Stimulated activated naive CD8-positive, alpha-beta T cell treated with anti-CD3 and anti-CD28 coated beads, Interleukin-15, amount 100 ng/mL, for 72 hours (primary cell): ENCODE measurements at regions not wholly inside any gene's neighbourhood (a gene's known extent, or its start where the extent isn't known, plus 50 kb on each side); places are given as distances from the start of the nearest gene placed in this dataset.
A peak's percentile ranks its signal among the peaks of the same experiment; 100 is the strongest.

Experiments
- ATAC-seq: fragments of 150-1000 bp; cut with Tn5 transposase; 2 replicates; pipeline ENCODE4 v1.10.0; 2021; ENCODE audit warnings: mild to moderate bottlenecking, moderate library complexity
- DNase-seq, 2 donors: peaks; one replicate each; pipeline ENCODE4 v3.0.0; 2021 to 2022
- H3K27ac Mint-ChIP-seq, 2 donors: one replicate each; pipeline ENCODE4 v1.8.0; 2022; ENCODE audit warnings: mild to moderate bottlenecking in 2 of 2, mixed read lengths in 2 of 2, moderate library complexity in 2 of 2
- H3K27me3 Mint-ChIP-seq: one replicate; pipeline ENCODE4 v1.8.0; 2022; ENCODE audit warnings: mixed read lengths
- H3K4me1 Mint-ChIP-seq: one replicate; pipeline ENCODE4 v1.8.0; 2022; ENCODE audit warnings: mild to moderate bottlenecking, mixed read lengths
- H3K4me3 Mint-ChIP-seq, 2 donors: one replicate each; pipeline ENCODE4 v1.8.0; 2022; ENCODE audit warnings: mild to moderate bottlenecking in 2 of 2, mixed read lengths in 2 of 2, moderate library complexity in 1 of 2
- H3K9me3 Mint-ChIP-seq, 2 donors: one replicate each; pipeline ENCODE4 v1.8.0; 2022; ENCODE audit warnings: mixed read lengths in 2 of 2

DNA sequence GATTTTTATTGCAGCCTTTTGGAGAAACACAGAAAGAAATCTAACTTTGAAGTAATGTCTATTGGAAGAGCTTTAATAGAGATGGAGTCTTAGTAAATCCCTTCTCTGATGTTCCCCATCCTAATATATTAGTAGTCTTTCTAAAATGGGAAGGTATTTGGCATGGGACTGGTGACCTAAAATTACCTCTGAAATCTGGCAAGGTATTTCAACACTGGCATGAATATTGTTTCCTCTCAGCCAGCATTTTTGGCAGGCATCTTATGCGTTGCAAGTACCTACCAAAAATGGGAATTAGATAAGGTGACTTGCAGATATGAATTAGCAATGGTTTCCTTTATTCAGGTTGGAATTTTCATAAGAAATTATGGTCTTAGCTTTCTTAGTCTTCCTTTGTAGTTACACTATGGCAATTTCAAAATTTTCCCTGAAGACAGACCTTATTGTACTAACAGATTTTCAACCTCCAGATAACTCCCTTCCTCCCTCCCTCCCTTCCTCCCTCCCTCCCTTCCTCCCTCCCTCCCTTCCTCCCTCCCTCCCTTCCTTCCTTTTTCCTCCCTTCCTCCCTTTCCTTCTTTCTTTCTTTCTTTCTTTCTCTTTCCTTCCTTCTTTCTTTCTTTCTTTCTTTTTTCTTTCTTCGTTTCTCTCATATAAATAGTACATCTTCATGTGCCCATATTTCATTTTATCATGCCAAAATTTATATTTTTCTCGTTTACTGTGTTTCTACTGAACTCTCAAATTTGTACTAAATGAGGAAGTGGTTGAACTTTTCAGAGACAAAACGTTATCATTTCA is 168.2 kb upstream of the KCNMB2 start:
- H3K4me1 Mint-ChIP-seq, result no peaks in the 10 kb centered on the region
- ATAC-seq, result no peak
- no peak overlapping the region for H3K4me3 Mint-ChIP-seq
- H3K9me3 Mint-ChIP-seq, result peaks cover 12 to 15% of the 10 kb centered on the region in 2 donors
- H3K27ac Mint-ChIP-seq, result no peak overlapping the region
- no peak for DNase-seq
- peaks cover 23% of the 10 kb centered on the region for H3K27me3 Mint-ChIP-seq

DNA sequence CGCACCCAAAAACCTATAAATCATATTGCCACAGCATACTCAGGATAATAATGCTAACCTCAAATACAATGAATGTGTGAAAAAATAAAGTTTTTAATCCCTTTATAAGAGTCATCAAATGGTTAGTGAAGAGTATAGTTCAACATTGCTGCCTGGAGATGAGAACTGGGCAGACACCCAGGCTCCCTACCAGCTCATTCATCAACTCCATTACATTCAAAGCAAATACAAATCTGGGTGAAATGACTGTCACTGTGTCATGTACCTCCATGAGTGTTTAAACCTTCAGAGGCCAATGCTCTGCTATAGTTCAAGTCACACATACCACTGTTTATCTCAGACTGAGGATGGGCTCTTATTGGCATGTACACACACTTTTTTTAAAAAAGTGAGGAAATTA is 167.2 kb upstream of the KCNMB2 start:
- H3K4me1 Mint-ChIP-seq, result no peaks in the 10 kb centered on the region
- DNase-seq (no peak), ATAC-seq (no peak)
- no peak overlapping the region for H3K27ac Mint-ChIP-seq
- H3K27me3 Mint-ChIP-seq, result peaks cover 23% of the 10 kb centered on the region
- no peak overlapping the region for H3K4me3 Mint-ChIP-seq
- H3K9me3 Mint-ChIP-seq, result peaks cover 3 to 5% of the 10 kb centered on the region in 2 donors

DNA sequence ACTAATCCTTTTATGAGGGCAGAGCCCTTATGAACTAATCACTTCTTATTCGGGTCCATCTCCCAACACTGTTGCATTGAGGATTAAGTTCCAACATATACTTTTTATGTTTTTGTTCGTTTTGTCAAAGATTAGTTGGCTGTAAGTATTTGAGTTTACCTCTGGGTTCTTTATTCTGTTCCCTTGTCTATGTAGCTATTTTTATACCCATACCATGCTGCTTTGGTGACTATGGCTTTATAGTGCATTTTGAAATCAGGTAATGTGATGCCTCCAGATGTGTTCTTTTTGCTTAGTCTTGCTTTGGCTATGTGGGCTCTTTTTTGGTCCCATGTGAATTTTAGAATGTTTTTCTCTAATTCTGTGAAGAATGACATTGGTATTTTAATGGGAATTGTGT is 166.4 kb upstream of the KCNMB2 start:
- Mint-ChIP-seq H3K9me3 (peaks cover 0 to 3% of the 10 kb centered on the region in 2 donors), H3K4me1 (no peaks in the 10 kb centered on the region), H3K27ac (no peak overlapping the region), H3K4me3 (no peak overlapping the region), H3K27me3 (peaks cover 25% of the 10 kb centered on the region)
- ATAC-seq (no peak), DNase-seq (no peak)

DNA sequence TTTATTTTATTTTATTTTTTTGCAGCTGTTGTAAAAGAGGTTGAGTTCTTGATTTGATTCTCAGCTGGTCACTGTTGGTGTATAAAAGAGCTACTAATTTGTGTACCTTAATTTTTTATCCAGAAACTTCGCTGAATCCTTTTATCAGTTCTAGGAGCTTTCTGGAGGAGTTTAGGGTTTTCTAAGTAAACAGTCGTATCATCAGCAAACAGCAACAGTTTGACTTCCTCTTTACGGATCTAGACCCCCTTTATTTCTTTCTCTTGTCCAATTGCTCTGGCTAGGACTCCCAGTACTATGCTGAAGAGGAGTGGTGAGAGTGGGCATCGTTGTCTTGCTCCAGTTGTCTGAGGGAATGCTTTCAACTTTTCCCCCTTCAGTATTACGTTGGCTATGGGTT is 165.8 kb upstream of the KCNMB2 start:
- no peak overlapping the region for H3K27ac Mint-ChIP-seq
- no peak for DNase-seq
- no peaks in the 10 kb centered on the region for H3K9me3 Mint-ChIP-seq
- H3K4me3 Mint-ChIP-seq, result no peak overlapping the region
- no peaks in the 10 kb centered on the region for H3K4me1 Mint-ChIP-seq
- ATAC-seq, result no peak
- H3K27me3 Mint-ChIP-seq, result peaks cover 19% of the 10 kb centered on the region

DNA sequence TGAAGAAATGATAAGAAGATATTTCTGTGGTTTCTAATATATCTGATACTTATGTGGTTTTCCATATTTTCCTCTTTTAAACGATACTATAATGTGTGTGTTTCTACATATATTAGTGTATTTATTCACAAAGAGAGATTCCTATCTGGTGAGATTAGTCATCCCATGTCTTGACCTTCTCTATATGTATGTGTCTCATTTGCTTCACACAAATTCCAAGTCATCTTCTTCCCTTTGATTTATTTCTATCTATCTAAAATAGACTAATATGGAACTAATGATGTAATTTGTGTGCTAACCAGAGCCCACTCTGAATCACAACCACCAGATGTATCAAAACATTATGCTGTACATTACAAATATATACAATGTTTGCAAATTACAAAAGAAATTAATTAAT is 154.7 kb upstream of the KCNMB2 start:
- no peak overlapping the region for H3K4me3 Mint-ChIP-seq
- DNase-seq (no peak), ATAC-seq (no peak)
- H3K4me1 Mint-ChIP-seq, result no peaks in the 10 kb centered on the region
- no peaks in the 10 kb centered on the region for H3K9me3 Mint-ChIP-seq
- H3K27ac Mint-ChIP-seq, result no peak overlapping the region
- no peaks in the 10 kb centered on the region for H3K27me3 Mint-ChIP-seq

DNA sequence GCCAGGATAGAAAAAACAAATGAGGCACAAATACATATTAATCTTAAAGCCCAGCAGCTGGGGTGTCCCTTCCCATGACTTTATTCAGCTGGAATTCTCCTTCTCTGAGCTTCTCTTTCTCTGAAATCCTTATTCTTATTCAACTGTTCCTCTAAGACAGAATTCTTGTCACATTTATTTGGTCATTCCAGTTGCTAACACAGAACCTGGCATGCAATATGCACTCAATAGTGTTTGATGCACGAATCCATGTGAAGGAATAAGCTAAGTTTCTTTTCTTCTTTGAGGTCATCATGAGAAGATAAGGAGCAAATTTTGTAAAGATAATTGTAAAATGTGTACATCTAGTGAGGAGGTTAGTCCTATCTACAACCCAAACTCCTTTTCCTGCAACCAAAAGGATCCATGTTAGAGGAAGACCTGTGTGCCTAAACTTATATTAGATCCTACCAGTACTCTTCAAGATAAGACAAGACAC is 154.2 kb upstream of the KCNMB2 start:
- H3K4me1 Mint-ChIP-seq, result no peaks in the 10 kb centered on the region
- no peak overlapping the region for H3K27ac Mint-ChIP-seq
- no peaks in the 10 kb centered on the region for H3K27me3 Mint-ChIP-seq
- H3K9me3 Mint-ChIP-seq, result no peaks in the 10 kb centered on the region
- no peak for DNase-seq
- H3K4me3 Mint-ChIP-seq, result no peak overlapping the region
- ATAC-seq, result no peak

DNA sequence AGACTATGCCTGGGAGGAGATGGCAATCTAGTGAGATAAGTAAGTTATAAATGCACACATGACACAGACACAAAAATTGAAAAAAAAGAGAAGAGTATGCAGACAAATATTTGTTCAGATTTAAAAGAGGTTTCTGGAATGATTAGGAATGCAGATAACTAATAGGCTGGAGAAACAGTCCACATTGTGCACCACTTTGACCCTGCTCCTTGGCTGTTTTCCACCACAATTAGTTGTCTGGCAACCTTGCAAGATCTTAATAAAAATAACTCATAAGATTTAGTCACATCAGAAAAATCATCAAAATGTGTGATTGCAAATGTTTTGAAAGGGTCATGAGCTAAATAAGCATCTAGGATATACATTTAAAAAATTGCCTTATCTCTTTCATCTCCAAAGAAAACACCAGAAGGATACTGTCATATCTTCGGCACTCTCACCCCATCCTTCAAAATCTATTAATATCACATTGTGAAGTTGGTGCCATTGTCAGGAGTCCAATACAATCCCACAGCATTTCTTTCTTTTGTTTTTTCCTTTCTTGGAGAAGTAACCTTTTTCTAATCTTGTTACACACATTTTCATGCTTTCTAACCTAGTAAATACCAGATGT is 153.7 kb upstream of the KCNMB2 start:
- ATAC-seq, result no peak
- Mint-ChIP-seq H3K27ac (no peak overlapping the region), H3K4me1 (no peaks in the 10 kb centered on the region), H3K27me3 (no peaks in the 10 kb centered on the region), H3K9me3 (no peaks in the 10 kb centered on the region), H3K4me3 (no peak overlapping the region)
- no peak for DNase-seq

DNA sequence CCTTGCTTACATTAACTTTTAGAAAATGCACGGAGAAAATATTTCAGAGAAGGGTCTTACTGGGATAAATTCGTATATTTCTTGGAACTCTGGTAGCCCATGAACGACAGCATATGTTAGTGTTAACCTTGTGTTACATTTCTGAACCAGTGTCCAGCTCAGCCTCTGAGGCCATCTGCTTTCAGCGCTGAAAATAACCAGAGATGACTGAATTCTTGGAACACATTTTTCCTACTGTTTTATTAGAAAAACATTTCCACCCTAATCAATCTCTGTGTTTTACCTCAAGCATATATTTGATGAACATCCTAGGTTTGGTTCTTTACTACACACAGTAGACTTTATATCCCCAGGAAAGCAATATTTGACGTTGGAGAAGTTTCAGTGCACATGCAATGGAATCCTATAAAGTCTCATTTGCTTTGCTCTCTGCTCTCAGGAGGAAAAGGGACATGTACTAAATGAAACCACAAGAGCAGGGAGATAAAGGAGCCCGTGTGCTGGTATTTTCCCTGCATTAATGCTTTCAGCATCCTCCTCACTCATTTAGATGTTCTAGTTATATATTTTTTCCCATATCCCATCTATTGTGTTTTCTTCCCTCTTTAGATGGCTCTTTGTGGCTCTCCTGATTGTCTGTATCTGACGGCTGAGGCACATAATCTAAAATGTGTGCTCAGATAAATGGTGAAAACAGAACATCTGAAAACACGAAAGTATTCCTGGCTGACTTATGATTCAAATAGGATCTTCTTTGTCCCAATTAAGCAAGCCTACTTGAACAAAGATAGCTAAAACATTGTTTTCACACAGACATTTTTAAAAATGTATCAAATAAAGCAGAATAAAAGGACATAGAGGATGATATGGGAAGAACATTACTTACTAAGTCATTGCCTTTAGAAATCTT is 151.7 kb upstream of the KCNMB2 start:
- no peak overlapping the region for H3K27ac Mint-ChIP-seq
- no peak overlapping the region for H3K4me3 Mint-ChIP-seq
- no peaks in the 10 kb centered on the region for H3K27me3 Mint-ChIP-seq
- DNase-seq (no peak), ATAC-seq (no peak)
- H3K4me1 Mint-ChIP-seq, result no peaks in the 10 kb centered on the region
- H3K9me3 Mint-ChIP-seq, result no peaks in the 10 kb centered on the region

DNA sequence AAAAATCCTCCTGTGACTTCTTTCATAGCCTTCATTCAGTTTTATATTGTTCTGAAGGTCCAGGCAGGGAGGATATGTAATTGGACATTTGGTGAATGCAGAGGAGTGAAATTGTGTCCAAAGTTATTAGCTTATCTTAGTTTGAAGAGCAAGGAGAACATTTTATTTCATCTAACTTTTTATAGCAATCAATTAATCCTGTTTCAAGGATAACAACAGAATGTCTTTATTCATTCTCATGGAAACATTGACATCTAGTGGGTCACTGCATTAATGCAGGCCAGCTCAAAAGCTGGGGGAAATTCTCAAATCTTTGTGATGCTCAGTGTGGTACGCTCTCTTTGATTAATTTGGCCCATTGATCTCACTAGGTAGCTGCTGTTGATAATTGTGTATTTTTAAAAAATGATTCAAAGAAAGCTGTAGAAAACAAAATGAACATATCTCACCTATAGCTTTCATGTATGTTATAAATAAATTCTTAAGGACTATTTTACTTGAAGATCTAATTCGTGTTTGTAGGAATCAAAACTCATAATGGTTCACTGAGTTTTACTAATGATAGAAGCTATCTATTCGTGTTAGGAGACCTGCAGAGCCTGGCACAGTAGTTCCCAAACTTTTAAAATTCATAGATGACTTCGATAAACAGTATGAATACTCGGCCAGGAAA is 150.8 kb upstream of the KCNMB2 start:
- no peak overlapping the region for H3K27ac Mint-ChIP-seq
- no peak overlapping the region for H3K4me3 Mint-ChIP-seq
- ATAC-seq (no peak), DNase-seq (peak; percentile 5 to 11)
- H3K27me3 Mint-ChIP-seq, result no peaks in the 10 kb centered on the region
- no peaks in the 10 kb centered on the region for H3K4me1 Mint-ChIP-seq
- H3K9me3 Mint-ChIP-seq, result no peaks in the 10 kb centered on the region

DNA sequence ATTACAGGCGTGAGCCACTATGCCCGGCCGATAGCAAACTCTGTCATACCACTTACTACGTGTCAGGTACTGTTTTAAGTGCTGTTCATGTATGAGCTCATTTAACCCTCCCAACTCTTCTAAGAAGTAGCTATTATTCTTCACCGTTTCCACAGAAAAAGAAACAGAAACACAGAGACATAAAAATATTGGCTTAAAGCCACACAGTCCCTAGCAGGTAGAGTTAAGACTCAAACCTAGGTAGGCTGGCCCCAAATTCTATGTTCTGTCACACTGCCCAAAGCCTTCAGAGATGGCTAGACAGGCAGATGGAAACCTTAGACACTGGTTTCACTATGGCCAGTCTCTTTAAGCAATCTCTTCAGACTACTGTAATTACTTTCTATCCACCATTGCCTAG is 149.8 kb upstream of the KCNMB2 start:
- no peaks in the 10 kb centered on the region for H3K4me1 Mint-ChIP-seq
- ATAC-seq (no peak), DNase-seq (no peak)
- H3K27me3 Mint-ChIP-seq, result no peaks in the 10 kb centered on the region
- no peaks in the 10 kb centered on the region for H3K9me3 Mint-ChIP-seq
- H3K4me3 Mint-ChIP-seq, result no peak overlapping the region
- no peak overlapping the region for H3K27ac Mint-ChIP-seq

DNA sequence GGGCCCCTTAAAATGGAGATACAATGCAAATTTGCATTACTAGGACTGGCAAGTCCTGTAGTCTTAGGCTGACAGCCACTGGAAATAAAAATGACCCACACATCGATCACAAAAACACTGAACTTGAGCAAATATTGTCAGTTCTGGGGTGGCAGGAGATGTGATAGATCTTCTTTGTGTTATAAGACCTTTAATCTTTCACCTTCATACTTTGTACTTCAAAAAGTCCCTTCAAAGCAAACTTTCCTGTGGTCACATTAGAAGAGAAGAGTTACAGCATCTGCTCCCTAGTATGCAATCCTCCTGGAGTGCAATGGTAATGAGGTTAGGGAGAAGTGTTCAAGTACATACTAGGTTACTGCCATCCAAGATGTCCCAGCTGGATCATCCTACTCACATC is 149.4 kb upstream of the KCNMB2 start:
- no peak overlapping the region for H3K27ac Mint-ChIP-seq
- H3K27me3 Mint-ChIP-seq, result no peaks in the 10 kb centered on the region
- no peaks in the 10 kb centered on the region for H3K9me3 Mint-ChIP-seq
- no peaks in the 10 kb centered on the region for H3K4me1 Mint-ChIP-seq
- DNase-seq (no peak), ATAC-seq (no peak)
- no peak overlapping the region for H3K4me3 Mint-ChIP-seq

DNA sequence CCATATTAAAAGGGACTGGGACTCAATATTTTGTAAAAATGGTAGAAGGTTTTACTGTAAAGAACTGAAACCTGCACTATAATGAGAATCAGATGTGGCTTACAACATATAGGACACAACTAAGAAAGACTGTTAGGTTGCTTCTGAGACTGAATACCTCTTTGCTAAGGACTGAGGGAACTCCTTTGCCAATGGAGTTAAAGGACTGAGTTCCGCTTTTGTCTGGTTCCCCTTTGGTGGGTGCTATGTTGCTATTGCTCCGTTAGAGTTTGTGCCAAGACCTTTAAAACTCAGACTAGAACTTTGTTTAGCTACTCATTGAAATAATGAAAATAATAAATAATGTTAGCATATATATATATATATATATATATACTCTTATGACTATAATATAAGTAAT is 147.8 kb upstream of the KCNMB2 start:
- Mint-ChIP-seq H3K27me3 (no peaks in the 10 kb centered on the region), H3K27ac (no peak overlapping the region), H3K4me1 (no peaks in the 10 kb centered on the region), H3K4me3 (no peak overlapping the region), H3K9me3 (no peaks in the 10 kb centered on the region)
- ATAC-seq, result no peak
- DNase-seq, result no peak

DNA sequence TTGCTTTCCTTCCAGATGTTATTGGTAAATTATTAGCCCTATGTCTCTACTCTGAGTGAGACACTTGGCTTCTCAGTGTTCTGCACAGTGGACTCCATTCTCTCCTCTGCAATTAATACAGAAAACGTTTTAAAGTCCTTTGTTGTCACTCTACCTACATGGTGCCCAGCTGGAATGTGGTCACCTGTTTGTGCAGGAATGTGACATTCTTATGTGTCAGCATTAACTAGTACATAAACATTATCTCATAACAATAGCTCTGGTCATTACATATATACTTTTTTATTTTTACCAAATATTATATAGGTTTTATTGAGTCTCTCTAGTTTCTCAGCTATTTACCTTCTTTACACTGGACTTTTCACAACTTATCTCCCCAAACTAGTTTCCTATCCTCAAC is 147.0 kb upstream of the KCNMB2 start:
- H3K4me1 Mint-ChIP-seq, result no peaks in the 10 kb centered on the region

DNA sequence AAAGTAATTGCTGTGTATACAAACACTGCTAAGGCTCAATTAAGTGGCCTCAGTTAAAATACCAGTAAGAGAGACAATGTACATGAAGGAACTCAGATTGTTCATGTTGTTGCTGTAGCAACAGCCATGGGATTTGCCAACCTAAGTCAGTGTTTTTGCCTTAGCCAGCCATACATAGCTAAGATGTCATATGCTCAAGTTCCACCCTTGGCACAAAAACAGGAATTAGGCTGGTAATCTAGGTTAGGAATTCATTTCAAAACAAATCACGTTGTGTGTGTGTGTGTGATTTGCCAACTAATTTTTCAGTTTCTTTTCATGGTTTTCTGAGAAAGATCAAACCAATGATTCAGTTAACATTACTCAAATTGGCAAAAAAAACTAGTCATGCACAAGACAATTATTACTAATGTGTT is 143.7 kb upstream of the KCNMB2 start:
- no peak for DNase-seq
- ATAC-seq, result no peak
- H3K27ac Mint-ChIP-seq, result no peak overlapping the region
- no peaks in the 10 kb centered on the region for H3K27me3 Mint-ChIP-seq
- H3K9me3 Mint-ChIP-seq, result no peaks in the 10 kb centered on the region
- H3K4me3 Mint-ChIP-seq, result no peak overlapping the region
- H3K4me1 Mint-ChIP-seq, result no peaks in the 10 kb centered on the region

More for the DNA sequence above, 147.0 kb upstream of the KCNMB2 start:
- Mint-ChIP-seq H3K4me3 (no peak overlapping the region), H3K27ac (no peak overlapping the region), H3K9me3 (no peaks in the 10 kb centered on the region), H3K27me3 (no peaks in the 10 kb centered on the region)
- DNase-seq, result no peak
- ATAC-seq, result no peak

DNA sequence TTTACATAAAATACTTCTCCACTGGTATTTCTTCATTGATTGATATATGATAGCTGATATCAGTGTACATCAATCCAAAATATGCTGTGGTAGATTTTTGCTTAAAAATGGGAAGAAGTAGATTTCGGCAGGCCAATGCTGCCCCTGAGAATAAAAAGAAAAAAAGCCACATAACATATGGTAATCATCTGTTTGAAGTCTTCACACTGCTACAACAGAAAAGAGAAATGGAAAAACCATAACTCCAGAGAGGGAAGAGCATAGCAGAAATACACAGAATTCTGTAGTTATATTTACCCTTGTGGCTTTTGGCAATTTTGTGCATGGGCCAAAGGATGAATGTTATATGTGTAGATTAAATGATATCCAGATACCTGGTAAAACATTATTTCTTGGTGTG is 143.1 kb upstream of the KCNMB2 start:
- Mint-ChIP-seq H3K4me3 (no peak overlapping the region), H3K9me3 (no peaks in the 10 kb centered on the region), H3K27me3 (no peaks in the 10 kb centered on the region), H3K4me1 (no peaks in the 10 kb centered on the region), H3K27ac (peak overlapping the region in 1 of 2 donors; percentile 12)
- ATAC-seq (no peak), DNase-seq (no peak)
